ENCODE measurements at regions not wholly inside any gene's neighbourhood (a gene's known extent, or its start where the extent isn't known, plus 50 kb on each side); places are given as distances from the start of the nearest gene placed in this dataset.

DNA sequence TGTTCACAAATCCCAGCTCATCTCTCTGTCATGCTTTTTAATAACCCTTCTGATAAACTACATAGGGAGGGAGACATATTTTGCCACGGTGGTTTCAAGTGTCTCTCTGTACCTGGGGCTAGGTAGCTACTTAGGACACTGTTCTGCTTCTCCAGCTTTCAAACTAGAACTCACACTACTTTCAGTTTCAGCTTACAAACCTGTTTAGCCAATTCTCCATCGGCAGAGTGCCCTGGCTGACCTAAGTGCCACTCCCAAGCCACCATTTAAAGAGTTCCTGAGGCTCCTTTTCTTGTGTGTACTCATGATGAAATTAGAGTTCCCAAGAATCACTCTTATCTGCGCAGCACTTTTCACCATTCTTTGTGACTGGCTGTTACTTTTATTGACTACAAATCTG is 899.2 kb downstream of the FAT4 start:
- in situ Hi-C loops (cut with HindIII; ENCODE audit: low sequenced_read_pairs): no loop called here
- no peak for DNase-seq (ENCODE audit: low spot score)

GRCh38 chr4:126215759-126216158 is 901.0 kb downstream of the FAT4 start:
- DNase-seq (ENCODE audit: low spot score): no peak
- in situ Hi-C loops (cut with HindIII; ENCODE audit: low sequenced_read_pairs): no loop called here

- in situ Hi-C loops (cut with HindIII; ENCODE audit: low sequenced_read_pairs): no loop called here
- DNase-seq (ENCODE audit: low spot score): no peak
These were observed 901.9 kb downstream of the FAT4 start for GRCh38 chr4:126216611-126217010.

- in situ Hi-C loops (cut with HindIII; ENCODE audit: low sequenced_read_pairs): no loop called here
- DNase-seq (ENCODE audit: low spot score): no peak
These were observed 906.5 kb downstream of the FAT4 start for GRCh38 chr4:126221282-126221681.

DNA sequence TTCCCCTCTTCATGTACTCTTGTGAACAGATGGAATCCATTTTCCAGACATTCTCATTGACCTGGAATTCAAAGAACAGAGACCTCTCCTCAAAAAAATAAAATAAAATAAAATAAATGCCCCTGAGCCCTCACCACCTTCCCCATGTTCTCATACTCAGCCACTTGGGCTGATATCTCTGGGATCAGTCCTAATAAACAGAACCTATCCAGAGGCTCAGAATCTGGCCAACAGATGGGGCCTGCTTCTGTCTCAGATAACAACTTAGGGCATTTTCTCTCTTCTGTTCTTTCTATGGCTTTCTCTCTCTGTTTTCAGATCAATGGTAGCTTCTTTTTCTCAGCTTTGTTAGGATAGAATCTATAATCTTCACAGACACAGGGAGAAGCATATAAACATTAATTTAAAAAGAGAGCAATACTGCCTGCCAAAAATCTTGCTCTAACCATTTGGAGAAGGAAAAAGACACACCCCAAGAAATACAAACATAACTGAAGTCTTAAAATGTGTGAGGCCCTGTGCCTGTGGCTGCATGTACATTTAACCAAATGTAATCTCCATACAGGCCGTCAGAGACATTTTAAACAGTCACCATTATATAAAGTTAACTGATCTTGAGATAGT is 907.1 kb downstream of the FAT4 start:
- in situ Hi-C loops (cut with HindIII; ENCODE audit: low sequenced_read_pairs): no loop called here
- DNase-seq (ENCODE audit: low spot score): no peak

GRCh38 chr4:126223784-126224407 is 909.1 kb downstream of the FAT4 start:
- DNase-seq (ENCODE audit: low spot score): no peak
- in situ Hi-C loops (cut with HindIII; ENCODE audit: low sequenced_read_pairs): no loop called here

DNA sequence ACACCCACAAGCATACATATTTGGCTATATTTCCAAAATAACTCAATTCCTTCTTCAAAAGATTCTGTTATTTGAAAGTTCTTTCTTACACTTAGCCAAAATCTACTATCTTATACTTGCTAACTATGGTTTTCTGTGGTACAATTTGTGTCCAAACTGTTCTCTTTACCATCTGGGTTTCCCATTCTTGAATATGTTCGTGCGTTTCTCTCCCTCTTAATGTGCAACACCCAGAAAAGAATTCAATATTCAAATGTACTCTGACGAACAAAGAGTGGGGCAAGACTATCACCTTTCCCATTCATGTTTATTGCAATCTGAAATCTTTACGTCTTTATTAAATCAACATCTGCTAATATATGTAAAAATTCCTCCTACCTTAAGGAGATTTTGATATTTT is 912.7 kb downstream of the FAT4 start:
- DNase-seq (ENCODE audit: low spot score): no peak
- in situ Hi-C loops (cut with HindIII; ENCODE audit: low sequenced_read_pairs): no loop called here

- in situ Hi-C loops (cut with HindIII; ENCODE audit: low sequenced_read_pairs): no loop called here
- no peak for DNase-seq (ENCODE audit: low spot score)
These were observed 915.5 kb downstream of the FAT4 start for GRCh38 chr4:126230269-126230668.

GRCh38 chr4:126233483-126233882 is 918.7 kb downstream of the FAT4 start:
- in situ Hi-C loops (cut with HindIII; ENCODE audit: low sequenced_read_pairs): no loop called here
- no peak for DNase-seq (ENCODE audit: low spot score)

DNA sequence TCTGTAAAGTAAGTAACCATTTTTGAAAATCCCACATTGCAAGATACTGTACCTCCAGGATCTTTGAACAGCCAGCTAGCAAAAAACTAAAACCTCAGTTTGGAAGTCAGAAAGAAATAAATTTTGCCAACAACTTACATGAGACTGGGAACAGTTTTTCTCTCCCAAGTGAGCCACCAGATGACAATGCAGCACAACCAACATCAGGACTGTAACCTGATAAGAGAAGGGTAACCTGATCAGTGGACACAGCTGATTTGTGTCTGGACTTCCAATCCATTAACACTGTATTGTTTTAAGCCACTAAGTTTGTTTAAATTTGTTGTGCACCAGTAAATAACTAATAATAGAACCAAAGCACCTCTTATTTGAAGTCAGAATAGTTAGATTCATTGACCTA is 923.3 kb downstream of the FAT4 start:
- DNase-seq (ENCODE audit: low spot score): no peak
- in situ Hi-C loops (cut with HindIII; ENCODE audit: low sequenced_read_pairs): no loop called here

DNA sequence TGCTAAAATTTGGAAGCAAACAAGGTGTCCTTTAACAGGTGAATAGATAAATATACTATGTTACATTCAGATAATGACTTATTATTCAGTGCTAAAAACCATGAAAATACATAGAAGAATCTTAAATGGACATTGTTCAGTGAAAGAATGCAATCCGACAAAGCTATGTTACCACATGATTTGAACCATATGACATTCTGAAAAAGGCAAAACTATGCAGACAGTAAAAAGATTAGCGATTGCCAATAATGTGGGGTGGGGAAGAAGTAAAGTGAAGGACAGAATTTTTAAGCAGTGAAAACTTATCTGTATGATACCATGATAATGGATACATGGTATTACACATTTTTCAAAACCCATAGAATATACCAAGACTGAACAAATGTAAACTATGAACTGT is 926.9 kb downstream of the FAT4 start:
- in situ Hi-C loops (cut with HindIII; ENCODE audit: low sequenced_read_pairs): no loop called here
- DNase-seq (ENCODE audit: low spot score): no peak

GRCh38 chr4:126242679-126243390 is 928.1 kb downstream of the FAT4 start:
- DNase-seq (ENCODE audit: low spot score): no peak
- in situ Hi-C loops (cut with HindIII; ENCODE audit: low sequenced_read_pairs): no loop called here

GRCh38 chr4:126247409-126247808 is 932.7 kb downstream of the FAT4 start:
- no peak for DNase-seq (ENCODE audit: low spot score)
- in situ Hi-C loops (cut with HindIII; ENCODE audit: low sequenced_read_pairs): no loop called here

GRCh38 chr4:126250006-126250405 is 935.3 kb downstream of the FAT4 start:
- no peak for DNase-seq (ENCODE audit: low spot score)
- in situ Hi-C loops (cut with HindIII; ENCODE audit: low sequenced_read_pairs): no loop called here

DNA sequence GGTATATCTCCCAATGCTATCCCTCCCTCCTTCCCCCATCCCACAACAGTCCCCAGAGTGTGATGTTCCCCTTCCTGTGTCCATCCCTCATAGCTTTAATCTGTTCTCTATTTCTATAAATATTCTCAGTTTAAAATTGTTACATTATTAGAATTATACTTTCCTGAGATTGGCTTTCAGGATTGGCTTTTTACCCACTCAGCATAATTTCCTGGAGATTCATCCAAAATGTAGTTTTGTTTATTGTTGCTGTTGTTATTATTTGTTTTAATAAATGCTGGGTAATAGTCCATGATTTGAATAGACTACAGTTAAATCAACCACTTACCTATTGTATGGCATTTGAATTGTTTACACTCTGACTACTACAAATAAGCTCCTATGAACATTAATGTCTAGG is 936.4 kb downstream of the FAT4 start:
- no peak for DNase-seq (ENCODE audit: low spot score)
- in situ Hi-C loops (cut with HindIII; ENCODE audit: low sequenced_read_pairs): no loop called here

DNA sequence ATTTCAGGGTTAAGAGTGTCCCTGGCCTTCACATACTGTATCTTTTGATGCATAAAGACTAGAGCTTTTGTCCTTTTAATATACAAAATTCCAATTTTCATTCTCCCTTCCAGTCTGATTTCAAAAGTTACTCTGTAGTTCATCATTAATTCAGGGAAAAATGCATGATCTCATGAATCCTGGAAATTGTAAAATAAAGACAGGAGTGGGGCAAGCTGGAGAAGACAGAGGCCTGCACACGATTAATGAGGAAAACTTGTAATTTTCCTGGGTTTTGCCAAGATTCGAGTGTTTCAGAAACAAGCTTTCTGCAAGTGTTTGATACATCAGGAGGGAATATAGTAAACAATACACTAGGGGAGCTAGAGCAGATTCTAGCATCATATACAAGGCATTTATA is 947.9 kb downstream of the FAT4 start:
- in situ Hi-C loops (cut with HindIII; ENCODE audit: low sequenced_read_pairs): no loop called here
- no peak for DNase-seq (ENCODE audit: low spot score)

- no peak for DNase-seq (ENCODE audit: low spot score)
- in situ Hi-C loops (cut with HindIII; ENCODE audit: low sequenced_read_pairs): no loop called here
These were observed 950.1 kb downstream of the FAT4 start for GRCh38 chr4:126264839-126265238.

- no peak for DNase-seq (ENCODE audit: low spot score)
- in situ Hi-C loops (cut with HindIII; ENCODE audit: low sequenced_read_pairs): no loop called here
These were observed 951.1 kb downstream of the FAT4 start for GRCh38 chr4:126265888-126266287.

DNA sequence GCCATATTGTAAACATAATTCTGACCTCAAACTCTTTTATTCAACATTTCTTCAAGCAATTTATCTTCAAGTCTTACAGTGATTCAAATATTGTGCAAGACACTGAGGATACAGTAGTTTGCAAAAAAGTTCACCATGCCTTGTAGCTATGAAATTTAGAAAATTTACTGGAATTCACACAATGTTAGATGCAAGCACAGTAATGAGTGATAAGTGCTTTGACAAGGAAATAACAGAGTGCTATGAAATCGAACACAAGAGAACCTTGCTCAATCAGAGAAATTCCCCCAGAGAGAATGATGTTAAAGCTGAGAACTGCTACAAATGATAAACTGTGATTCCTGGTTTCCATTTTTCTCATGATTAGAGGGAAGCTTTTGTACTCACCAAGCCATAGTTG is 952.9 kb downstream of the FAT4 start:
- no peak for DNase-seq (ENCODE audit: low spot score)
- in situ Hi-C loops (cut with HindIII; ENCODE audit: low sequenced_read_pairs): no loop called here

- DNase-seq (ENCODE audit: low spot score): no peak
- in situ Hi-C loops (cut with HindIII; ENCODE audit: low sequenced_read_pairs): no loop called here
These were observed 953.4 kb downstream of the FAT4 start for GRCh38 chr4:126268106-126268505.

GRCh38 chr4:126269106-126269505 is 954.4 kb downstream of the FAT4 start:
- in situ Hi-C loops (cut with HindIII; ENCODE audit: low sequenced_read_pairs): no loop called here
- DNase-seq (ENCODE audit: low spot score): no peak

Measured in G401 (cell line).